Ovary (tissue), 7 donors: ENCODE measurements at regions not wholly inside any gene's neighbourhood (a gene's known extent, or its start where the extent isn't known, plus 50 kb on each side); places are given as distances from the start of the nearest gene placed in this dataset.
A peak's percentile ranks its signal among the peaks of the same experiment; 100 is the strongest.

Experiments
- DNase-seq, 5 donors: peaks; one replicate each; pipeline ENCODE4 v3.0.0-alpha.2; 2019 to 2020
- H3K27ac ChIP-seq, 2 donors: fragments of 200-600 bp; one replicate each; pipeline versions ENCODE4 v1.5.1 to v1.8.0; 2019 to 2022
- H3K27me3 ChIP-seq: fragments of 200-600 bp; one replicate; pipeline ENCODE4 v1.8.0; 2022
- H3K36me3 ChIP-seq: fragments of 200-600 bp; sonication (generic); one replicate; pipeline ENCODE4 v1.5.1; 2019
- H3K4me1 ChIP-seq: one replicate; pipeline ENCODE4 v1.8.1; 2013; ENCODE audit warnings: mild to moderate bottlenecking, moderate library complexity; ENCODE audit not compliant: insufficient read depth
- H3K4me3 ChIP-seq: fragments of 200-600 bp; sonication (generic); one replicate; pipeline ENCODE4 v1.5.1; 2017
- H3K9me3 ChIP-seq, 2 donors: fragments of 200-600 bp in 1 of 2; sonication (generic) in 1 of 2; one replicate each; pipeline versions ENCODE4 v1.5.1 to v1.8.1; 2013 to 2019; ENCODE audit warnings: mild to moderate bottlenecking in 1 of 2, moderate library complexity in 1 of 2
- EP300 ChIP-seq: sonication (generic); formaldehyde crosslinking; IDR thresholded peaks from one replicate; pipeline ENCODE4 v1.6.1; 2017; ENCODE audit warnings: antibody characterized with exemption
- POLR2A ChIP-seq: fragments of 450-650 bp; IDR thresholded peaks from one replicate; pipeline ENCODE4 v1.6.1; 2017; ENCODE audit warnings: antibody characterized with exemption, mild to moderate bottlenecking, moderate library complexity
- WGBS, 3 donors: extraction: QIAGEN DNeasy Blood & Tissue Kit in 1 of 3; methylation state at CpG; one replicate each; pipeline versions ENCODE4 v1.1.5 to v1.1.7; 2013 to 2017; 5-methylcytosine and 5-hydroxymethylcytosine counted together
- intact Hi-C, 4 donors: fragments of 100-400 bp; cut with DNase I; formaldehyde crosslinking; loops; one replicate each; pipeline versions ENCODE4 v1.11.0 to v1.15.1; 2022 to 2023
- TF ChIP-seq, protein P1 (sequence below), 3 donors: fragments of 450-650 bp in 2 of 3; fragments of 200-600 bp in 1 of 3; IDR thresholded peaks; one replicate each; pipeline versions ENCODE4 v1.5.1 to v1.8.0; 2016 to 2022; ENCODE audit warnings: antibody characterized with exemption in 3 of 3, mild to moderate bottlenecking in 1 of 3
- donor health status: DM: no; HTN: no; CAD: no; lungs with moderate emphysema.
- donor health status: DM: no; HTN: no; CAD: no.
- donor health status: Bipolar disorder and iron deficiency.
- donor health status: DM: no; HTN: no; CAD: no.
- donor health status: DM: yes; HTN: yes; CAD: no.

DNA sequence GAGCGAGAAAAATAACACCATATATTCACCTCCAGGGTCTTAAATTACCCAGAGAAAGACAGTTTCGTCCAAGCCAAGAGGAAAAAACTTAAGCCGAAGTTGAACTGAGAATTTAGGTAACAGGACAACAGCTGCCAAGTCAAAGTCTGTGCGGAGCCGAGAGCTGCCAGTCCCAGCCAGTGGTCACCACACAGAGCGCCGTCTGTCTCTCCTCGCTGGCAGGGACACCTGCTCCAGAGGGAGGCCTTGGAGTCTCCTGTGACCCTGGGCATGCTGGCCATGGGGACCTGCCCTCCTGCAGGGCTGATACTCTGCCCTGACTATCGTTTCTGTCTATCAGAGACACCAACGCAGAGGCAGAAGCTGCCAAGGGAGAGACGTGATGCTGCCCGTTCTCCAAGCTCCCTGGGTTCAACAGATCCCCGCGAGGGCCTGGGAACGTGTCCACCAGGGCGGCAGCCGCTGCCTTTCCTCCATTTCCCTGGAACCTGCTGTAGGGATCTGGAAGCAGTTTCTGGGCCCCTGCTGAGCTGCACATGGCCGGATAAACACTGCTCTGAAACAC, 341.3 kb downstream of the SMOC2 start:
- H3K27ac ChIP-seq: no peak overlapping the region
- H3K9me3 ChIP-seq: no peaks in the 10 kb centered on the region
- TF ChIP-seq, protein P1, sequence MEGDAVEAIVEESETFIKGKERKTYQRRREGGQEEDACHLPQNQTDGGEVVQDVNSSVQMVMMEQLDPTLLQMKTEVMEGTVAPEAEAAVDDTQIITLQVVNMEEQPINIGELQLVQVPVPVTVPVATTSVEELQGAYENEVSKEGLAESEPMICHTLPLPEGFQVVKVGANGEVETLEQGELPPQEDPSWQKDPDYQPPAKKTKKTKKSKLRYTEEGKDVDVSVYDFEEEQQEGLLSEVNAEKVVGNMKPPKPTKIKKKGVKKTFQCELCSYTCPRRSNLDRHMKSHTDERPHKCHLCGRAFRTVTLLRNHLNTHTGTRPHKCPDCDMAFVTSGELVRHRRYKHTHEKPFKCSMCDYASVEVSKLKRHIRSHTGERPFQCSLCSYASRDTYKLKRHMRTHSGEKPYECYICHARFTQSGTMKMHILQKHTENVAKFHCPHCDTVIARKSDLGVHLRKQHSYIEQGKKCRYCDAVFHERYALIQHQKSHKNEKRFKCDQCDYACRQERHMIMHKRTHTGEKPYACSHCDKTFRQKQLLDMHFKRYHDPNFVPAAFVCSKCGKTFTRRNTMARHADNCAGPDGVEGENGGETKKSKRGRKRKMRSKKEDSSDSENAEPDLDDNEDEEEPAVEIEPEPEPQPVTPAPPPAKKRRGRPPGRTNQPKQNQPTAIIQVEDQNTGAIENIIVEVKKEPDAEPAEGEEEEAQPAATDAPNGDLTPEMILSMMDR (IDR thresholded peaks at IDR 0.05): no peak
- TF ChIP-seq EP300: no peak
- no peak for TF ChIP-seq POLR2A
- H3K36me3 ChIP-seq: no peaks in the 10 kb centered on the region
- DNase-seq: no peak
- H3K4me1 ChIP-seq: peaks cover 8% of the 10 kb centered on the region
- H3K27me3 ChIP-seq: no peaks in the 10 kb centered on the region
- intact Hi-C loops: no loop called here
- no peak overlapping the region for H3K4me3 ChIP-seq
- 33 to 68% (median 52%) methylated on average over 18 of the region's 18 CpGs for WGBS, 3 donors

DNA sequence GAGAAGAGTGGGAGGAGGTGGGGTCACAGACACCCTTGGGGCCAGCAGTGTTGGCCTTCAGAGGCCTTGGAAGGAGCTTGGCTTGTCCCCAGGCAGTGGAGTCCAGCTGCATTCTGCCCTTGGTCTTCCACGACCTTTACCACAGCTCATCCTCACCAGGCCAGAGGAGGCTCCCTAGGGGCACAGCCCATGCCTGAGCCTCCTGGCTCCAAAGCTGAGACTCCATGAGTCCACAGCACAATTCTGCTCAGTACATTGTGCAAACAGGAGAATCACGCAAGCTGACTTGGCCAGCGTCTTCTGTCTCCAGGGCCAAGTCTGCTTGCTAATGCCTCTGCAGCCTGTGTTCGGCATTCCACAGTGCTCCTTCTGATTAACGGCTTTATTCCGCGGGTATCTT, 337.2 kb downstream of the SMOC2 start:
- H3K4me3 ChIP-seq: no peak overlapping the region
- H3K36me3 ChIP-seq: no peaks in the 10 kb centered on the region
- no peaks in the 10 kb centered on the region for H3K27me3 ChIP-seq
- no peaks in the 10 kb centered on the region for H3K9me3 ChIP-seq
- TF ChIP-seq, protein P1 (IDR thresholded peaks at IDR 0.05): no peak
- TF ChIP-seq EP300: no peak
- DNase-seq: peak; percentile 51 to 84 (median 71)
- intact Hi-C loops: no loop called here
- peak overlapping the region in 1 of 2 donors; percentile 28 for H3K27ac ChIP-seq
- peaks cover 8% of the 10 kb centered on the region for H3K4me1 ChIP-seq
- 2 to 11% (median 7%) methylated on average over 7 of the region's 7 CpGs for WGBS, 3 donors

DNA sequence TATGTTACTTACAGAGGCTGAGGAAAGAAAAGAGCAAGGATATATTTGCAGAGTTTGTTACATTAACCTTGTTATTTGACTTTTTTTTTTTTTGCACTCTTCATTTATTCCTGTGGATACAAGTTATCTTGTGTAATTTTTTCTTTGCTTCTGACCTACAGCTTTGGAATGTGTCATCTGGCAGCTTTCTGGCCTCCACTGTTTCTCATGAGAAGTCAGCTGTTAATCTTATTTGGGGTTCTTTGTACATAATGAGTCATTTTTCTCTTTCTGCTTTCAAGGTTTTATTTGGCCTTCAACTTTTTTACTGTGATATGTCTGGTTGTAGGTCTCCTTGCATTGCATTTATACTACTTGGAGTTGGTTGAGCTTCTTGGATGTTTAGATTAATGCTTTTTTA, 333.4 kb downstream of the SMOC2 start:
- H3K4me1 ChIP-seq: peaks cover 4% of the 10 kb centered on the region
- no peaks in the 10 kb centered on the region for H3K27me3 ChIP-seq
- no peak overlapping the region for H3K27ac ChIP-seq
- DNase-seq: peak in 1 of 5 donors; percentile 40
- no peak overlapping the region for H3K4me3 ChIP-seq
- no peaks in the 10 kb centered on the region for H3K36me3 ChIP-seq
- intact Hi-C loops: no loop called here
- TF ChIP-seq, protein P1 (IDR thresholded peaks at IDR 0.05): no peak
- no peak for TF ChIP-seq EP300
- TF ChIP-seq POLR2A: no peak
- H3K9me3 ChIP-seq: no peaks in the 10 kb centered on the region

DNA sequence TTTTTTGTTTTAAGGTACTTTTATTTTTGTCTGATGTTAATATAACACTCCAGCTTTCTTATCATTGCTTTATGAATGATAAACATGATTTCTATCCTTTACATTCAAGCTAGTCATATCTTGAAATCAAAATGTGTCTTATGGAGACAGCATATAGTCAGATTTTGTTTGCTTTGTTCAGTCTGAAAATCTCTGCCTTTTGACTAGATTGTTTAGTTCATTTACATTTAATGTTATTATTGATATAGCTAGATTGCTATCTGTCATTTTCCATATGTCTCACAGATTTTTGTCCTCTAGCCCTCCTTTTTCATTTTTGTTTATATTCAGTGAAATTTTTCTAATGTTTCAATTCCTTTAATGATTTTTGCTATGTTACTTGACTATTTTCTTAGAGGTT, 332.8 kb downstream of the SMOC2 start:
- intact Hi-C loops: no loop called here
- H3K4me1 ChIP-seq: peaks cover 4% of the 10 kb centered on the region
- no peak for DNase-seq
- no peak overlapping the region for H3K27ac ChIP-seq
- H3K36me3 ChIP-seq: no peaks in the 10 kb centered on the region
- H3K27me3 ChIP-seq: no peaks in the 10 kb centered on the region
- TF ChIP-seq EP300: no peak
- no peak for TF ChIP-seq POLR2A
- TF ChIP-seq, protein P1 (IDR thresholded peaks at IDR 0.05): no peak
- no peak overlapping the region for H3K4me3 ChIP-seq
- no peaks in the 10 kb centered on the region for H3K9me3 ChIP-seq
